HuH-7 (cell line): ENCODE measurements at regions not wholly inside any gene's neighbourhood (a gene's known extent, or its start where the extent isn't known, plus 50 kb on each side); places are given as distances from the start of the nearest gene placed in this dataset.

Experiments
- DNase-seq: peaks from one replicate; pipeline ENCODE4 v3.0.0; 2011; ENCODE audit warnings: low spot score

DNA sequence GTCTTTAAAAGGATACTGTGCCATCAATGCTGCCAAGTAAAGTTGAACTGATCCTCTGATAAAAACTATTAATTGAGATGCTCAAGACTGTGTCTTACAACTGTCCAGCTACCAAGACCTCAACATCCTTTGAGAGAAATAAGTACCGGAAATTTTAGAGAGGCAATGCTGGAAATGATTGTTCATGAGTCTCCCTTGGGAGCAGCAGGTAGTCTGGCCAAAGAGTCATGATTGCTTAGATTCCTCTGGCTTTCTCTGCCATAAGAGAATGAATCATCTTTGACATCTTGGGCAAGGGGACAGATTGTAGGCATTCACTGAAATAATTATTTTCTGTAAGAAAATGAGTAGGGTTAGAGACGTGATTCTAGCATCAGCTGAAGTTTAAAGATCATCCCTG, 466.6 kb upstream of the DAB2 start:
- no peak for DNase-seq

DNA sequence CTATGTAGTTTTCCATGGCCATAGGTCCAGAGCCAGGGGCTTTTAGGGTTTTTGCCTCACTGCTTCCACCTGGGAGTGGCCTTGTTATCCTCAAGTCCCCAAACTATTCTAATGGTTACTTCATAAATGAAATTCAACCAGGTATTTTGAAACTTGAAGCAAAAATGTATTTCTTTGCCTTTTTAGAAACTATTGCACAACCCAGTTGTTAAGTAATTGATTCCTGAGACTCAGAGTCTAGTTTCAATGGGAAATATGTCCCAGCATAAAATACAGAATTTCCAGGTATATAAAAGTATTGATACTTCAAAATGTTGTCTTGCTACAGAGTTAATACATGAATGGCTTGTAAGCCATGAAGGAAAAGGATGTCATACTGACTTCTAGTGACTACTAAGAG, 456.2 kb upstream of the DAB2 start:
- DNase-seq = no peak

DNA sequence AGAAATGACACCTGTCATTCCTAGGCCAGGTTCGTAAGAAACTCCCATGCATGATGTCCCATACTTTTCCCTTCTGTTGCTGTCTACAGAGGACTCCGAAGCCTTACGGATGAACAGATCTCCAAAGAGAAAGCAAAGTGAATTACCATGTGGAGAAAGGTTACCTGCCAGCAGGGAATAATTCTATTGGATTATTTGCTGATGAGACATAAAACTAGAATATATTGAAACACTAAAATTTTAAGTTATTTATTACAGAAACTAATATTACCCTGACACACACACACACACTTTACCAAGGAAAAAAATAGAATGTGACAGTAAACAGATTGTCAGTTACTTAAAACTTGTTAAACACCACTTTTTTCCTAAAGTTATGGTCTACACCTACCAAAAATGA, 452.7 kb upstream of the DAB2 start:
- no peak for DNase-seq

DNA sequence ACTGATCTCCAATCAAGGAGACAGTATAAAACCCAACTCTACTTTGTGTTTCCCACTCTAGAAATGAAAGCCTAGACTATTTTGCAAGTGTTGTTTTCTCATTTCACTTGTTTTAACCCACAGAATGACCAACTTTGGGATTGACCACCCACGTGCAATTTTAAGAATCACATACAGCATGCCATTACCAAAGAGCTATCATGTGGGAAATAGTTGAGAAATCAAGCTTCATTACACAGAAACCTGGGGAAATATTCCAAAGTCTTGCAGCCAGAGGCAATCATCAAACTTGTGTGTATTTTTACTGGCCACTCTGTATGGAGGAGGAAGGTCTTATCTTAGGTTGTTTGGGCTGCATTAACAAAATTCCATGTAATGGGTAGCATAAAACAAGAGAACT, 451.4 kb upstream of the DAB2 start:
- DNase-seq = no peak

DNA sequence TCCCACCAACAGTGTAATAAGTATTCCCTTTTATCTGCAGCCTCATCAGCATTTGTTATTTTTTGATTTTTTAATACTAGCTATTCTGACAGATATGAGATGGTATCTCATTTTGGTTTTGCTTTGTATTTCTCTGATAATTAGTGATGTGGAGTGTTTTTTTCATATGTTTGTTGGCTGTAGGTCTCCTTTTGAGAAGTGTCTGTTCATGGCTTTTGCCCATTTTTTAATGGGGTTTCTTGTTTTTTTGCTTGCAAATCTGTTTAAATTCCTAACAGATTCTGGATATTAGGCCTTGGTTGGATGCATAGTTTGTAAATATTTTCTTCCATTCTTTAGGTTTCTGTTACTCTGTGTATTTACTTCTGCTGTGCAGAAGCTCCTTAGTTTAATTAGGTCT, 445.4 kb upstream of the DAB2 start:
- no peak for DNase-seq

DNA sequence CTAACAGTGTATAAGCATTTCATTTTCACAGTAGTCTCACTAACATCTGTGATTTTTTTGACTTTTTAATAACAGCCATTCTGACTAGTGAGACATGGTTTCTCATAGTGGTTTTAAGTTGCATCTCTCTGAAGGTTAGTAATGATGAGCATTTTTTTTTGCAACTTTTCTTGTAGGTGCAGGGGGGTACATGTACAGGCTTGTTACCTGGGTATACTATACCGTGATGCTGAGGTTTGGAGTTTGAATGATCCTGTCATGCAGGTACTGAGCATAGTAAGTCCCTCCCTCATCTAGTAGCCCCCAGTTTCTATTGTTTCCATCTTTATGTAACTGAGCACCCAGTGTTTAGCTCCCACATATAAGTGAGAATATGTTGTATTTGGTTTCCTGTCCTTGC, 444.6 kb upstream of the DAB2 start:
- DNase-seq = no peak

DNA sequence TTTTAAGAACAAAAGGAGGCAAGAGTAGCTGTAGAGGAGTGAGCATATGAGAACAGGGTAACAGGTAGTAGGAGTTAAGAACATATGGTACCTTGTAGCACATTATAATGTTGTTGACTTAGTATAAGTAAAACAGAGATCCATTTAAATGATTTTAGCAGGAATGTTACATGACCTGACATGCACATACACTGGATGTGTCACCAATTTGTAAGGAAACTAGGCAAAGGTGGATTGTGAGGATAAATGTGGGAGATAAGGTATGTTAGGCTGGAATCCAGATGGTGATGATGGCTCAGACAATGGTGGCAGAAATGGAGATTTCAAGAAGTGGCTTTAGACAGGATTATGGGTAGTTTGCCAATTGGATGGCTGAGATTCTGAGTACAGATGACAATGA, 443.1 kb upstream of the DAB2 start:
- DNase-seq = no peak

DNA sequence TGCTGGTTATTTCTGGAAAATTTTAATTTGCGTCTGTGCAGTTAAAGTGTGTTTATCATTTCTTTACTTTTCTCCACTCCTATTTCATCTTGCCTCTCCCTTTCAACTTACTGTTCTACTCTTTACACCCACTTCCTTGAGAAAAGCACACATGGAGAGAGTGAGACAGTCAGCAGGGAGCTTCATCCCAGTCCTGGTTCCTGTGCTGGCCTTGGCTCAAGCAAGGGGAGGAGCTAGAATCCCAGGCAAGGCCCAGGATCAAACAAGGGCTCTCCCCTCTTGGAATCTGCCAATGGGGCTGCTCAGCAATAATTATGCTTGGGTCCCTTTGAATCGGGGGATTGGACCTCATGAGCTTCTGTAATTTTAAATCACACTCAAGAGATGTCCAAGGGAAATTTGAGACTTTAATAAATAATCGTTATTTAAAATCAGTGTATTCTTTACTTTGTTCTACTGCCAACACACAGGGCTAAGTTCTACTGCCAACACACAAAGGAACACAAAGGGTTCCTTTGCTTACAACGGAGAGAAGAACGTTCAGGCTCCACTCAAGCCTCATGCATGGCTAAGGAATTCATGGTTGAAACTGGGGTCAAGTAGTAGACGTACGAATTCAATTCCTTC, 439.3 kb upstream of the DAB2 start:
- DNase-seq = no peak

DNA sequence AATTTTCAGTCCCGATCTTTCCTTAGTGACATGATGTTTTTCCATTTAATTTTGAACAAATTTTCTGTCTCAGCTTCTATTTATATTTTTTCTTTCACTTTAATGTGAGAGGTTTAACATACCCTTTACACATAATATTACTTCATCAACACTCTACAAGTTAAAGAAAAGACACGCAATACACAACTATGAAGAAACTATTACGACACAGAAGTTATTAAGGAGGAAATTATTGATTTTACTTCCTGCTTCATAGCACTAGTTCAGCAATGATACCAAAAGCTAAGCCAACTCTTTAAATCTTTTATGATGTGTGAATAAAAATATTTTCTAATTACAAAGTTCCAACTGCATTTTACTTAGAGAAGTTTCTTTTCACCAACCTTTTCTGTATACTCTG, 432.3 kb upstream of the DAB2 start:
- DNase-seq = no peak

DNA sequence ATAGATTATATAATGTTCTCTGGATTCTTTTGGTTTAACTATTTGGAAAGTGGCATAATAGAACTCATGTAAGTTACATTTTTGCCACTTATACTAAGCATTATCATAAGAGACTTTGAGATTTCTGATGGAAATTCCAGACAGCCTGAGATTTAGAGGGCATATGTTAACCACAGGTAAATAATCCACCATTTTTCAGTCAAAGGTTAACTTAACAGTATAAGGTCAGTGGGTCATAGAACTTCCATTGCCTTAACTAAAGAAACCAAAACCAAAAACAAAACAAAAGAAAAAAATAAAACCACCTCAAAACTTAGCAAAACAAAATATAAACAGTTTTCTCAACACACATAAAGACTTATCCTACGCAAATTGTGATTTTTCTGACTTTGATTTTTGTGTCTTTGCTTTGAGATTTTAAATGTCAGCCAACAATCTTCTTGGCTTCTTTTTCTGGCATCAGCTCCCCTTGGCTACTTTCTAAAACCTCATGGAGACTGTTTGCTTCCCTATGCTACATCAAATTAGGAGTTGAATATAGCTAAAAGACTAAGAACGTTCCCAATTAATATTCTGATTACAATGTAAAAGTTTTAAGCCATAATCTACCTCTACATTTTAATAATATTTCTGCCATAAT, 430.1 kb upstream of the DAB2 start:
- DNase-seq = no peak

DNA sequence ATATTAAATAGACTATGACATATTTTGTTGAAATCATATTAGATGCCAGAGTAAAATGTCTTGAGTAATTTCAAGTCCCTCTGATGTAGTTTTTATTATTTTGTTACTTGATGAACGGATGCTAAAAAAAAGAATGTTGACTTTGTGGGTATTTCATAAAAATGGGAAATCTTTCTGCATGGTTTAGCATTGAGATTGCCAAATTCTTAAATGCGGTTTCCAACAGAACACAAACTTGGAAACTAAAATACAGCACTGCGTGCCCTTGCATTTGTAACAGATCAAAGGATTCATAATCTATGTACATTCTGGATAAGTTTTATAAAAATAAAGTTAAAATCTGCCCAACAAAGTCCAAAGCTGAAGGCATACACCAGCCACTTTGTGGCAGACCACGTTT, 425.5 kb upstream of the DAB2 start:
- DNase-seq = no peak

DNA sequence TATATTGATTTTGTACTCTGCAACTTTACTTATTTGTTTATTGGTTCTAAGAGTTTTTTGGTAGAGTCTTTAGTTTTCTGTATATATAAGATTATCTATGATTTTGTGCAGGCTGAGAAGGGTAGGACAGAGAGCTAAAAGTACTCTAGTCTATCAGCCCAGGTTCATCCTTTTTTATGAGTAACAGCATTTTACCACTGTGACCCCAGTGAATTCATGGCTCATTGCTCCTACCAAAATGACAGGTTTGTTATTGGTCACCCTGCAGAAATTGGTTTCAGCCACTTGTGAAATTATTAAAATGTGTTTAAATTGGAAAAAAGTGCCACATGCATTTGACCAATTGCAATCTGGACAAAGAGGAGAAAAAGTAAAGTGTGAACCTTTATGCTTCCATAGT, 421.4 kb upstream of the DAB2 start:
- no peak for DNase-seq

DNA sequence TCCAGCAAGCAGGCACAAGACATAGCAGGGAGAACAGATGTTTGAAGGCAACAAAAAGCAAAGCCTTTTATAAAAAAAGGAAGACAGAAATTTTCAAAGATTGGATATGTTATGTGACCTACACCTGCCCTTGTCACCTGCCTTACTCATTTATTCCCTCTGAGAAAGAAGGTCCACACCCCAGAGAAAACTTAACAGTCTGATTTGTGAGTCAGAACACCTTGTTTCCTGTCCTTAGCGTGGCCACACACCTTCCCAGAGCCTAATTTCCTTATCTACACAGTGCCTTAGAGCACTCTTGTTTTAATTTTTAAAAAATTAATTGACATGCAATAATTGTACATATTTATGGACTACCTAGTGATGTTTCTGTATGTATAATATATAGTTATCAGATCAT, 419.0 kb upstream of the DAB2 start:
- no peak for DNase-seq

DNA sequence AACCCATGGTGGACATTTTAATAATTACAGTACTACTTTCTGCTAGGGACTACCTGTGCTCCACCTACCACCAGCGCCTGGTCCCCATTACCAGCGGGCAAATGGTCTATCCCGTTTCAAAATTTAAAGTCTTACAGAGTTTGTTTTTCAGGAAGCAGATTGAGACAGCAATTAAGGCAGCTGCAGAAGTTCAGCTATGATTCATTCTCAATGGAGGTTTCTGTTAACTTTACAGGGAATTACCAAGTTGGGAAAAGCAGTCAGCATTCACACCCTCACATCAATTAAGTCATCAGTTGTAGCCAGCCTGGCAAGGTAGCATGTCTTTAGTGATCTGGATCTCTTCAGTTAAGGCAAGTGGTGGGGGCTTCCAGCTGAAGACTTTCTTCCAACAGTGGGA, 410.6 kb upstream of the DAB2 start:
- DNase-seq = no peak

DNA sequence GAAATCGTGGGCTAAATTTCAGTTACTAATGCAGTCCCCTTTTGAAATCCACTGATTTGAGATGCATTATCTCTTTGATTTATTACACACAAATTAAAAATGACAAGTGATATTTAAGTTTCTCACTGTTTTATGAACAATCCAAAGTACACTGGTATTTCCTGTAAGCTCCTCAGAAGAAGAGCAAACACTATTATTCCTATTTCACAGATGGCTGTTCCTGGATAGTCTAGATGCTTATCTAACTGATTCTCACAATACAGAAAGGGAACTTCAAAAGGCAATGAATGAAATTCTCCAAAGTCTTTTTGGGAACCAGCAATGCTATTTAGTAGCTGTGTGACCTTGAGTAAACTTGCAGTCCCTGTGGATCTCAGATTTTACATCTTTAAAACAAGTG, 404.7 kb upstream of the DAB2 start:
- no peak for DNase-seq

DNA sequence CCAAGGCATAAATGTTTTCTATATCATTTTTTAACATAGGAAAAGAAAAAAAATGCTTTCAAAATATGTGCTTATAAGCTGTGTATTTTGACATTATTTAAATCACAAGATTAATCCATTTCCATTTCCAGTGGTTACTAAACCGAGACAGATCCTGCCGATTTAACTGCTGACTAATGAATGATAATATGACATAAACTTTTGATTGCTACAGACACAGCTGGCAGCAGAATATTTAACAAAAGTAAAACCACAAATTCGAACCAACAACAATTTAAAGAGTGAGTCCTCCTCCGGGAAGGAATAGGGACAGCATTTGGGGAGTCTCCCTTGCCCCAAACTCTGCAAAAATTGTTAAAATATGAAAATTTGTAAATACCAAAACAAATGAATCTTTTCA, 401.3 kb upstream of the DAB2 start:
- DNase-seq = no peak

DNA sequence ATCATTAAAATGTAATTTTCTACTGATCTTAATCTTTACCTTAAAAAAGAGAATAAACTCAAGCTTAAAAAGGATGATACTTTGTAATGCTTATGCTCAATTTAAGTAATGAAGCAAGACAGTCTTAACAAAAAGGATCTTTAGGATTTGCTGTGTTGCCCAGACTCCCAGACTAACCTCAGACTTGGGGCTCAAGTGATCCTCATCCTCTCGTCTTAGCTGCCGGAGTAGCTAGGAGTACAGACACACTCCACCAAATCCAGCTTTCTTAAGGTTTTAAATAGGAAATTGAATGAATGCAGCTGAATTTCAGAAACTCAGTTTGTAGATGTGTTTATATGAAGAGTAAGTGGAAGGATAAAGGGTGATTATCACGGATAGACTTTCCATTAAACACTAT, 400.5 kb upstream of the DAB2 start:
- no peak for DNase-seq

DNA sequence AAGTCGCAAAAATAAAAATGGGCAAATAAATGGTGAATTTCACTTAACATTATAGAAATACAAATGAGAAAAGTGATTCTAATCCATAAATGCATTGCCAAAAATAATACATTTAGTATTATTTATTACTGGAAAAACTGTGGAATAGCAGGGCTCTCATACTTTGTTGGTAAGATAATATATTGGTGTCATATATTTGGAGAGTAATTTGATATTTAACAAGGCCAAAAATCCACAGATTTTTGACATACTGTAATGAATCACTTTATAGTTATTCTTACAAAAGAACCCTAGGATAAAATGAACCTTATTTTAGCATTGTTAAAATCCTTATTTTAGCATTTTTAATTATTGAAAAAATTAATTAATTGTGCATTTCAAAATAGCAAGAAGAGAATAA, 397.2 kb upstream of the DAB2 start:
- no peak for DNase-seq

DNA sequence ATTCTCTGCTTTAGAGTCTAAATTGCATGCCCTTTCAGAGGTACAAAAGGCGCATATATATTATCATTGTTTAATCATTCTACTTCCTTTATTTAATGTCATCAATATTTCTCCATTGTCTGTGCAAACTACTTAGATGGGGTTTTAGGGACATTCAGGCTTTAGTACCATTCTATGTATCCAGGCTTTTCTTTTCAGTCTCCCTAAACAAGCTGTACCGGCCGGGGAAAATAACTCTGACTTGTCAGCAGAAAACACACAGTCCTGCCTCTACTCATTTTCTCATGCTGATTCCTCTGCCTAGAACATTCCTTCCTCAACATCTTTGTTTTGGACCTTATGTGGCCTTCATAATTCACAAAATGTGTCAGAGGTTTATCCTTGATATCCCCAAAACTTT, 392.1 kb upstream of the DAB2 start:
- DNase-seq = no peak

DNA sequence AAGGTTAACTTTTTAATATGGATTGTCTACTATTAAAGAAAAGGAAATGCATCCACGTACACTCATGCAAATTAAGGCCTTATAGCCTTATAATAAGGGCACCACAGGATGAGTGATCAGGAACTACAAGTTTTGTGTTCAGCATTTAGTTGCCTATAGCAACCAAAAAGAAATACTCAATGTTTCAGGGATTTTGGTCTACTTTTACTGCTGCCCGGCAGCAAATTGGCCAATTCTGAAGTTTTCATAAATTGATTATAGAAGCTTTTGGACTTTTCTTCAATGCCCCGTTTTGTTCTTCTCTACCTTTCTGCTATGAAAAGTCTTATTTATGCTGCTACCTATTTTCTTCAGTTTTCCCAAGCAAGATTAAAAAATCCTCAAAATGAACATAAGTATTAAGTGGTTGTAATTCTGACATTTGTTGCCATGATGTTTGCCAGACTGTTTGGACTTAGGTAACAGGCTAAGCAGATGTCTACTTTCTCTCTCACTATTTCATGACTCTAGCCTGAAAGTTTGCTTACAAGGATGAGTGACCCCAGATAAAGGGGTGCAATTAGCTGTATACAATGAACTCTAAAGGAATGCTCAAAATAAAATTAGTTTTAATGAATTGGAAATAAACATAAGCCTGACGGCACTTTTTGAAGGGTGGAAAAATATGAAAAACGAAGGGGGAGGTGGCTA, 391.5 kb upstream of the DAB2 start:
- DNase-seq = no peak

DNA sequence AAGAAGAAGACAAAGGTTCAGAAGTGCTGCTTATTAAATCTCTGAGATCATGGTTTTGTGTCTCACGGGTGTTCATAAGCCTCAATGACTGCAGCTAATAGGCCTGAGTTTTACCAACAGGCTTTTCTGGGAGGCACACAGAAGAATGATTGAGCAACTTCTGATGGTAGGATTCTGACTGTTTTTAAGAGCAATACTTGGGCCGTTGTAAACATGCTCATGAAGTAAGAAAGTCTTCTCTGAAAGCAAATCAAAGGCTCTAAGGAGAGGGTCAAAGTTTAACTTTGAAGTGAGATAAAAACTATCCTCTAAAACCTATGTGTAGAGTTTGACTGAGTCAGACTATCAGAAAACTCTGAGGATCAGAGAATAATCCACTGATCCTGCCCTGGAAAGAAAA, 390.9 kb upstream of the DAB2 start:
- peak; percentile 18 for DNase-seq

DNA sequence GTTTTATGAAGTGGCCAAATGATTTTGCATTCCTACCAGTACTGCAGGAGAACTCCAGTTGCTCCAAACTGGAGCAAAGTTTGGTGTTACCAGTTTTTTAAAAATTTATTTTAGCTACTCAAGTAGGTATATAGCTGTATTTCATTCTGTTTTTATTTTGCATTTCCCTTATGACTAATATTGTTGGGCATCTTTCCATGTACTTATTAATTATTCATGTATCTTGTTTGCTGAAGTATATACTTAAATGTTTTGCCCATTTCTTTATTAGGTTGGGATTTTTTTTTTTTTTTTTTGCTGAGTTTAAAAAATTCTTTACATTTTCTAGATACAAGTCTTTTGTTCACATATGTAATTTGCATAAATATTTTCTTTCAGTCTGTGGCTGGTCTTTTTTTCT, 386.6 kb upstream of the DAB2 start:
- no peak for DNase-seq

DNA sequence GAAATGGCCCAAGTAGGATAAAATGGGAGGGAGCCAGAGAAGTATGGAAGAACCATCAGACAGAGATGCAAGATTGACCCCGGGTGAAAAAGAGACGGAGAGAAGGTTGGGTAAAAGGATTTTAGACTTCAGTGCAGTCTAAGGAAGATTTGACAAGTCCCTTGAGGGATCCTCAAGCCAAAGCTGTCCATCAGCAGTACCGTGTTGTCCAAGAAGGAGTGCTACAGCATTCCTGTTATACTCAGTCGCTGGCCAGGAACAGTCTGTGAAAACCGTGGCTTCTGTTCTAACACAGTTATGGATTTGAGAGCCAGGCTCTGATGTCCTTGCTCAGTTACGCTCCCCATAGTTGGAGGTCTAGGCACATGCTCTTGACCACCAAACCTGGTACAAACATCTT, 383.9 kb upstream of the DAB2 start:
- DNase-seq = no peak

DNA sequence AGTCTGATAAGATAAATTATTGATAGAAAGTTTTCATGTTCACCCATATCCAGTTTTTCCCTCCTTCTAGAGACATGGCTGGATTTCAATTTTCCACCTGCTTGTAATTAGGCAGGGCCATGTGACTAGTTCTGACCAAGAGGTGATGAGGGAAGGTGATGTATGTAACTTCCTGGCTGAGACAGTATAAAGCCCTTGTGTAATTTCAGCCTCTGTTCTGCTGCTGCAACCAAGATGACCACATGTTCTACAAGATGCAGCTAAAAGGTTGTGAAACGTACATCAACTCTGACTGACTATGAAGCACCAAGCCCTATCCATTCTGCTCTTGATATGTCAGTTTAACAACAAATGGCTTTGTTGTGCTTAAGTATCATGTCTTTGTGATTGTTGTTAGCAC, 376.5 kb upstream of the DAB2 start:
- DNase-seq = no peak
